ENCODE measurements at regions not wholly inside any gene's neighbourhood (a gene's known extent, or its start where the extent isn't known, plus 50 kb on each side); places are given as distances from the start of the nearest gene placed in this dataset.

- TF ChIP-seq CTCF (IDR thresholded peaks at IDR 0.05; ENCODE audit: insufficient read depth, low read length, poor library complexity, severe bottlenecking) = no peak
- TF ChIP-seq EZH2phosphoT487 (conservative IDR thresholded peaks at IDR 0.05; ENCODE audit: low read length) = no peak
These were observed 313.4 kb downstream of the COG6 start for GRCh38 chr13:39968646-39969475.

Measured in SU-DHL-6 (cell line).